Lung (tissue), 11 donors: ENCODE measurements at regions not wholly inside any gene's neighbourhood (a gene's known extent, or its start where the extent isn't known, plus 50 kb on each side); places are given as distances from the start of the nearest gene placed in this dataset.

Source experiments
- ATAC-seq: fragments of 200-7000 bp; cut with Tn5 transposase; one replicate; pipeline ENCODE4 v1.9.1; 2020; ENCODE audit warnings: moderate number of reproducible peaks; ENCODE audit not compliant: insufficient read depth, low FRiP score
- DNase-seq, 3 donors: peaks; one replicate each; pipeline ENCODE4 v3.0.0-alpha.2; 2013 to 2017
- H3K27ac ChIP-seq, 2 donors: one replicate each; pipeline ENCODE4 v1.5.1; 2013; ENCODE audit warnings: mild to moderate bottlenecking in 2 of 2, moderate library complexity in 2 of 2, control low read depth in 1 of 2, inconsistent platforms in 1 of 2, low read depth in 1 of 2, low read length in 1 of 2
- H3K27me3 ChIP-seq, 3 donors: one replicate each; pipeline ENCODE4 v1.5.1; 2013; ENCODE audit warnings: low read length in 2 of 3; ENCODE audit not compliant: control insufficient read depth in 3 of 3, insufficient read depth in 3 of 3
- H3K36me3 ChIP-seq, 4 donors: one replicate each; pipeline ENCODE4 v1.5.1; 2013; ENCODE audit warnings: low read length in 4 of 4, mild to moderate bottlenecking in 1 of 4, moderate library complexity in 1 of 4; ENCODE audit not compliant: control insufficient read depth in 4 of 4, insufficient read depth in 4 of 4
- H3K4me1 ChIP-seq, 5 donors: one replicate each; pipeline ENCODE4 v1.5.1; 2013; ENCODE audit warnings: low read length in 5 of 5, mild to moderate bottlenecking in 2 of 5, moderate library complexity in 1 of 5; ENCODE audit not compliant: control insufficient read depth in 5 of 5, insufficient read depth in 5 of 5
- H3K4me3 ChIP-seq: one replicate; pipeline ENCODE4 v1.5.1; 2013; ENCODE audit warnings: mild to moderate bottlenecking, control low read depth, moderate library complexity
- H3K9ac ChIP-seq, 2 donors: one replicate each; pipeline ENCODE4 v1.5.1; 2013; ENCODE audit warnings: low read length in 2 of 2, control low read depth in 1 of 2; ENCODE audit not compliant: insufficient read depth in 1 of 2
- H3K9me3 ChIP-seq, 4 donors: one replicate each; pipeline ENCODE4 v1.5.1; 2013; ENCODE audit warnings: low read length in 3 of 4, mild to moderate bottlenecking in 1 of 4, moderate library complexity in 1 of 4; ENCODE audit not compliant: control insufficient read depth in 4 of 4, insufficient read depth in 3 of 4
- WGBS, 2 donors: extraction: QIAGEN DNeasy Blood & Tissue Kit; methylation state at CpG; one replicate each; pipeline ENCODE4 v1.1.7; 2013; 5-methylcytosine and 5-hydroxymethylcytosine counted together
- TF ChIP-seq, protein P1 (sequence below): IDR thresholded peaks from 2 replicates; pipeline ENCODE4 v1.5.1; 2012; ENCODE audit warnings: mild to moderate bottlenecking; ENCODE audit errors: control extremely low read depth, extremely low read depth
- donor health status: control.
- donor health status: control.
- donor health status: Bipolar disorder and iron deficiency.
- donor health status: healthy.
- donor health status: DM: yes; HTN: yes; CAD: no.

DNA sequence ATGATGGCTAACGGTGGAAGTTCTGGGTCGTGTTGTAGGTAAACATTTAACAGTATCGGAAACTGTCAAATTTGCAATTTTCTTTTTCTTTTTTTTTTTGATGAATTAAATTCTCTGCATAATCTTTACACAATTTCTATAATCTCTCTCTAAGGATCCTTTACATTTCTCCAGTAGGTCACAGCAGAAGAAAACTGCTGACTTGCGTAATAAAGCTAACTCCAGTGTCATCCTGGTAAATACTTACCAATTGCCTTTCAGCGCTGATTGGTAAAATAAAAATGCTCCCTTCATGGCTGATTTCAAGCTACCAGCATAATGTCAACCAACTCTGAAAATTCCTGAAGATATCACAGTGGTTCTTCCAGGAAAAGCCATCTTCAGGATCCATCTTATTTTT lies 510.5 kb upstream of the ATXN8OS start:
- no peak for DNase-seq
- no peak for ATAC-seq
- WGBS, 2 donors: 88 to 95% methylated on average over 5 of the region's 5 CpGs
- TF ChIP-seq, protein P1, sequence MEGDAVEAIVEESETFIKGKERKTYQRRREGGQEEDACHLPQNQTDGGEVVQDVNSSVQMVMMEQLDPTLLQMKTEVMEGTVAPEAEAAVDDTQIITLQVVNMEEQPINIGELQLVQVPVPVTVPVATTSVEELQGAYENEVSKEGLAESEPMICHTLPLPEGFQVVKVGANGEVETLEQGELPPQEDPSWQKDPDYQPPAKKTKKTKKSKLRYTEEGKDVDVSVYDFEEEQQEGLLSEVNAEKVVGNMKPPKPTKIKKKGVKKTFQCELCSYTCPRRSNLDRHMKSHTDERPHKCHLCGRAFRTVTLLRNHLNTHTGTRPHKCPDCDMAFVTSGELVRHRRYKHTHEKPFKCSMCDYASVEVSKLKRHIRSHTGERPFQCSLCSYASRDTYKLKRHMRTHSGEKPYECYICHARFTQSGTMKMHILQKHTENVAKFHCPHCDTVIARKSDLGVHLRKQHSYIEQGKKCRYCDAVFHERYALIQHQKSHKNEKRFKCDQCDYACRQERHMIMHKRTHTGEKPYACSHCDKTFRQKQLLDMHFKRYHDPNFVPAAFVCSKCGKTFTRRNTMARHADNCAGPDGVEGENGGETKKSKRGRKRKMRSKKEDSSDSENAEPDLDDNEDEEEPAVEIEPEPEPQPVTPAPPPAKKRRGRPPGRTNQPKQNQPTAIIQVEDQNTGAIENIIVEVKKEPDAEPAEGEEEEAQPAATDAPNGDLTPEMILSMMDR: no peak
- no peaks in the 10 kb centered on the region for H3K9me3 ChIP-seq
- H3K9ac ChIP-seq: no peak overlapping the region
- no peak overlapping the region for H3K4me3 ChIP-seq
- H3K36me3 ChIP-seq: no peaks in the 10 kb centered on the region
- H3K27ac ChIP-seq: no peak overlapping the region
- H3K27me3 ChIP-seq: no peaks in the 10 kb centered on the region
- no peaks in the 10 kb centered on the region for H3K4me1 ChIP-seq

DNA sequence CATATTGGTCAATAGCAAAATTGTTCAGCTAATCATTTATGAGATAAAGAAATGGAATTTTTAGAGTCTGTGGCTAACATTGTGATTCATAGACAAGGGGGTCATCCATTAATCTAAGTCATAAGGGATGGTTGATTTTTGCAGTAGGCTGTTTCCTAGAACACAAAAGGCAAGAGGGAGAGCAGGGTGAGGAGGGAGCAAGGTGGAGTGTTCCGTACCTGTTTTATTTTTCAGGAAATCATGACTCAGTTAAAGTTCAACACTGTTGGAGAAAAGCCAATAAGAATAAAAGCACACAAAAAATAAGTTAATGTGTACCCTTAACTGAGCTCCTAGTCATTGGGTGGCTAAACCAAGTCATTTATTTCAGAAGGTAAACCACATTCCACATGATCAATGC lies 512.4 kb upstream of the ATXN8OS start:
- Histone ChIP-seq H3K27me3 (no peaks in the 10 kb centered on the region), H3K4me3 (no peak overlapping the region), H3K9ac (no peak overlapping the region), H3K36me3 (no peaks in the 10 kb centered on the region), H3K9me3 (no peaks in the 10 kb centered on the region), H3K27ac (no peak overlapping the region), H3K4me1 (no peaks in the 10 kb centered on the region)
- TF ChIP-seq, protein P1: no peak
- 51 to 80% methylated on average over 1 of the region's 1 CpG for WGBS, 2 donors
- DNase-seq: no peak
- no peak for ATAC-seq

DNA sequence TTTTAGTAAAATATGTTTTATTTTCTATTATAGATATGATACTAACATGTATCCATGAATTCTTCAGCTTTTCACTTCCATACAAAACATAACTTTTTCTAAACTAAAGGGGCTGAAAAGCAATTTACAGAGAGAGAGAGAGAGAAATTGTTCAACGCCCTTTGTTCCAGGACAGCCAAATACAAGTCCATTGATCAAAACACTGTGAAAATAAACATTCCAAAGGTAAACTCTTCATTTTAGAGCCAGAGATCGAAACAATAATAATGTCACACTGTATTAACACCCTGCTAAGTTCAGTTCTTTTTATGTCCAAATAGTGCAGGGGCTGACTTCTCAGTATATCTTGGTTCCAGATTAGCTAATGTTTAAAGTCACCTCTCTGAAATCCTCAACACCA lies 516.2 kb upstream of the ATXN8OS start:
- no peak overlapping the region for H3K27ac ChIP-seq
- H3K9ac ChIP-seq: no peak overlapping the region
- H3K27me3 ChIP-seq: no peaks in the 10 kb centered on the region
- no peak overlapping the region for H3K4me3 ChIP-seq
- H3K36me3 ChIP-seq: no peaks in the 10 kb centered on the region
- no peaks in the 10 kb centered on the region for H3K9me3 ChIP-seq
- TF ChIP-seq, protein P1: no peak
- WGBS, 2 donors: 59 to 76% methylated on average over 2 of the region's 2 CpGs
- no peaks in the 10 kb centered on the region for H3K4me1 ChIP-seq
- no peak for ATAC-seq
- no peak for DNase-seq

DNA sequence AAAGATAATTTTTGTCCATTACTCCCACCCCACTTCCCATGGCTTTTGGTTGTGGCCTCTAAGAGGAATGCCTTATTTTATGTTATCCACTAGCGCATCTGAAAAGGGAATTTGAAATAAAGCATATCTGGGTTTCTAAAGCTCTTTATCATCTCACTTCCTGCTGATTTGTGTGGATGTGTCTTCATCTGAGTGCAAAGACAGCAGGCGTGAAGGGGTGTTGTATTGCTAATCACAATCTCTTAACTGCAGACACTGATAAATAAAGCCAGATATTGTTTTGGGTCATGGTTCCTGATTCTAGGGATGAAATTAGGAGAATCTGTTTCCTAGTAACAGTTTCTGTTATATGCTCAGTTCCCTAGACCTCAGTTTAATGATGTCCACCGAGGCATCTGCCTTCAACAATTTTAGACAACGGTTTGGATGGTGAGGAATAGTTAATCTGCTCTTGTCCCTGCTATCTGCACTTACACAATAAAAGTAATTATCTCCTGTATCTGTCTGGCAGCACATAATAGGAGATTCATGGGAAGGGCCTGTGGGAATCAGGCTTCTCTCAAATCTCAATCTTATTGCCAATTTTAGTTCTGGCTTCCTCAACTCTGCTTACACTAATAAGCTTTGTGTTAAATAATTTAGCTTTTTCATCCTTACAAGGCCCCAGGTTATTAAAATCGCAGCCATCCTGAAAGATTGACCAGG lies 517.9 kb upstream of the ATXN8OS start:
- no peak overlapping the region for H3K27ac ChIP-seq
- TF ChIP-seq, protein P1: no peak
- DNase-seq (no peak), ATAC-seq (no peak)
- no peak overlapping the region for H3K9ac ChIP-seq
- no peaks in the 10 kb centered on the region for H3K4me1 ChIP-seq
- H3K27me3 ChIP-seq: no peaks in the 10 kb centered on the region
- no peaks in the 10 kb centered on the region for H3K9me3 ChIP-seq
- WGBS, 2 donors: 84% methylated on average over 5 of the region's 5 CpGs
- no peaks in the 10 kb centered on the region for H3K36me3 ChIP-seq
- no peak overlapping the region for H3K4me3 ChIP-seq
